Nephron (organoid): ENCODE measurements at regions not wholly inside any gene's neighbourhood (a gene's known extent, or its start where the extent isn't known, plus 50 kb on each side); places are given as distances from the start of the nearest gene placed in this dataset.

Source experiments
- H3K27ac Mint-ChIP-seq, 3 experiments: 2 replicates each; pipeline ENCODE4 v1.8.0; 2020; ENCODE audit warnings: mixed read lengths in 3 of 3, mild to moderate bottlenecking in 2 of 3, moderate library complexity in 1 of 3
- H3K27me3 Mint-ChIP-seq: 2 replicates; pipeline ENCODE4 v1.8.0; 2021; ENCODE audit warnings: low read depth, mild to moderate bottlenecking, moderate library complexity, mixed read lengths
- H3K36me3 Mint-ChIP-seq: 2 replicates; pipeline ENCODE4 v1.8.0; 2020; ENCODE audit warnings: low read depth, mixed read lengths
- H3K4me1 Mint-ChIP-seq: 2 replicates; pipeline ENCODE4 v1.8.0; 2020; ENCODE audit warnings: mixed read lengths
- H3K4me3 Mint-ChIP-seq, 3 experiments: 2 replicates each; pipeline ENCODE4 v1.8.0; 2020; ENCODE audit warnings: mild to moderate bottlenecking in 3 of 3, mixed read lengths in 3 of 3, moderate library complexity in 2 of 3
- H3K9me3 Mint-ChIP-seq: 2 replicates; pipeline ENCODE4 v1.8.0; 2020; ENCODE audit warnings: mixed read lengths
- TF ChIP-seq, protein P1 (sequence below), 3 experiments: fragments of 200-600 bp; sonication (generic); IDR thresholded peaks; one replicate each; pipeline ENCODE4 v1.5.0; 2021; ENCODE audit warnings: antibody characterized with exemption in 3 of 3; ENCODE audit not compliant: unreplicated experiment in 3 of 3

DNA sequence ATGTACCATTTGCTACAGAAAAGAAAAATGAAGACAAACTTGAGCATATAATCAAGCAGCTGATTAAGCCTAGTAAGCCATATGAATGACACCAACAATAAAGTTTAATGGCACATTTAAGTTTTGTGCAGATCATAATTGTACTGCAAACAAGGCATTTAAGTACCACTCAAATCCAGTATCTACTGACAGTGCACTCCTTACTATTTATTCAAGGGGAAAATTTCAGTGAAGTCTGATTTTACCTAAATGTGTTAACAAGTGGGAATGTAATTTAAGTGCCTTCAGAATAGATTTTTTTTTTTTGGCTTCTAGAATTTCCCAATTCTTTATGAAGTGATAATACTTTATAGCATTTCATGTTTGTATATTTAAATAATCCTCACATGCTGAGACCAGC lies 341.0 kb upstream of the POU5F2 start:
- Mint-ChIP-seq H3K9me3 (no peaks in the 10 kb centered on the region), H3K4me1 (no peaks in the 10 kb centered on the region), H3K4me3 (no peak overlapping the region), H3K27me3 (no peaks in the 10 kb centered on the region), H3K27ac (no peak overlapping the region), H3K36me3 (peaks cover 3% of the 10 kb centered on the region)
- TF ChIP-seq, protein P1, sequence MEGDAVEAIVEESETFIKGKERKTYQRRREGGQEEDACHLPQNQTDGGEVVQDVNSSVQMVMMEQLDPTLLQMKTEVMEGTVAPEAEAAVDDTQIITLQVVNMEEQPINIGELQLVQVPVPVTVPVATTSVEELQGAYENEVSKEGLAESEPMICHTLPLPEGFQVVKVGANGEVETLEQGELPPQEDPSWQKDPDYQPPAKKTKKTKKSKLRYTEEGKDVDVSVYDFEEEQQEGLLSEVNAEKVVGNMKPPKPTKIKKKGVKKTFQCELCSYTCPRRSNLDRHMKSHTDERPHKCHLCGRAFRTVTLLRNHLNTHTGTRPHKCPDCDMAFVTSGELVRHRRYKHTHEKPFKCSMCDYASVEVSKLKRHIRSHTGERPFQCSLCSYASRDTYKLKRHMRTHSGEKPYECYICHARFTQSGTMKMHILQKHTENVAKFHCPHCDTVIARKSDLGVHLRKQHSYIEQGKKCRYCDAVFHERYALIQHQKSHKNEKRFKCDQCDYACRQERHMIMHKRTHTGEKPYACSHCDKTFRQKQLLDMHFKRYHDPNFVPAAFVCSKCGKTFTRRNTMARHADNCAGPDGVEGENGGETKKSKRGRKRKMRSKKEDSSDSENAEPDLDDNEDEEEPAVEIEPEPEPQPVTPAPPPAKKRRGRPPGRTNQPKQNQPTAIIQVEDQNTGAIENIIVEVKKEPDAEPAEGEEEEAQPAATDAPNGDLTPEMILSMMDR (IDR thresholded peaks at IDR 0.05; ENCODE audit: unreplicated experiment in 3 of 3), result no peak

DNA sequence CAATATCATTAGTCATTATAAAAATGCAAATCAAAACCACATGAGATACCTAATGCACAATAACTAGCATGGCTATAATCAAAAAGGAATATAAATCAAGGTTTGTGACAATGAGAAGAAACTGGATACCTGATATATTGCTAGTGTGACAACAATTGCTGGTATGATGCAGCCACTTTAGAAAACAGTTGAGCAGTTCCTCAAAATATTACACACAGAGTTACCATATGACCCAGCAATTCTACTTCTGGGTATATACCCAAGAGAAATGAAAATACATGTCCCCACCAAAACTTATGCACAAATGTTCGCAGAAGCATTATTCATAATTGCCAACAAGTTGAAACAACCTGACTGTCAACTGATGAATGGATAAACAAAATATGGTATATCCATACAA lies 339.7 kb upstream of the POU5F2 start:
- Mint-ChIP-seq H3K27ac (no peak overlapping the region), H3K4me3 (no peak overlapping the region), H3K4me1 (no peaks in the 10 kb centered on the region), H3K27me3 (no peaks in the 10 kb centered on the region), H3K36me3 (peaks cover 3% of the 10 kb centered on the region), H3K9me3 (no peaks in the 10 kb centered on the region)
- TF ChIP-seq, protein P1 (IDR thresholded peaks at IDR 0.05; ENCODE audit: unreplicated experiment in 3 of 3), result no peak

DNA sequence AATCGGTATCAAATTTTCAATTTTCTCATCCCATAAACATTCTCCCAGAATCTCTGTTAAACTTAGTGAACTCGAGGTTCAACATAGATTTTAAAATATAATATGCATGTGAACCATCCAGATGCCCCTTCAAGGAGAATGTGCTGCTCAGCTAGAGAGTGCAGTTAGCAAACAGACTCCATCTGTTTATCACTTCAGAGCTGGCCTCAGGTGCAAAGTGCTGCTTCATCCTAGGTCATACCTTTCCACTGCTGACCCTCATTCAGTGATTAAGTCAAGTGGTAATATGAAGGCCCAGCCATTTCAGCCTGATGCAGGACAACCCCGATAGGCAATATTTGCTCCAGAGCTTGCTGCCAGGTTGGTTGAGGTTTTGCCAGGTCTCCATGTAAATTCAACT lies 339.0 kb upstream of the POU5F2 start:
- H3K36me3 Mint-ChIP-seq, result peaks cover 3% of the 10 kb centered on the region

DNA sequence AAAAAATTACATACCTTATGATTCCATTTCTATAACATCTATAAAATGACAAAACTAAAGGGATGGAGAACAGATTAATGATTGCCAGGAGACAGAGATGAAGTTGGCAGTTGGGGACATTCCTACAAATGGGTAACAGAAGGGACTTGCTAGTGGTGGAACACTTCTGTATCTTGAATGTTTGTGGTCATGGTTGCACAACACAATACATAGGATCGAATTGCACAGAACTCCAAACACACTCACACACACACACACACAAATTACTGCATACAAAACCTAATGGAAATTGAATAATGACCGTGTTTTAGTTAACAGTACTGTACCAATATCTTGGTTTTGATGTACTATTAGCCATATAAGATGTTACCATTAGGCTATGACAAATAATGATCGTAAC lies 330.7 kb upstream of the POU5F2 start:
- no peaks in the 10 kb centered on the region for H3K27me3 Mint-ChIP-seq
- no peaks in the 10 kb centered on the region for H3K4me1 Mint-ChIP-seq
- no peak overlapping the region for H3K4me3 Mint-ChIP-seq
- H3K36me3 Mint-ChIP-seq, result peaks cover 23% of the 10 kb centered on the region
- peaks cover 18% of the 10 kb centered on the region for H3K9me3 Mint-ChIP-seq
- TF ChIP-seq, protein P1 (IDR thresholded peaks at IDR 0.05; ENCODE audit: unreplicated experiment in 3 of 3), result no peak
- no peak overlapping the region for H3K27ac Mint-ChIP-seq

More for the DNA sequence above, 339.0 kb upstream of the POU5F2 start:
- no peaks in the 10 kb centered on the region for H3K4me1 Mint-ChIP-seq
- TF ChIP-seq, protein P1 (IDR thresholded peaks at IDR 0.05; ENCODE audit: unreplicated experiment in 3 of 3), result no peak
- no peaks in the 10 kb centered on the region for H3K27me3 Mint-ChIP-seq
- no peak overlapping the region for H3K27ac Mint-ChIP-seq
- H3K4me3 Mint-ChIP-seq, result no peak overlapping the region
- H3K9me3 Mint-ChIP-seq, result no peaks in the 10 kb centered on the region

DNA sequence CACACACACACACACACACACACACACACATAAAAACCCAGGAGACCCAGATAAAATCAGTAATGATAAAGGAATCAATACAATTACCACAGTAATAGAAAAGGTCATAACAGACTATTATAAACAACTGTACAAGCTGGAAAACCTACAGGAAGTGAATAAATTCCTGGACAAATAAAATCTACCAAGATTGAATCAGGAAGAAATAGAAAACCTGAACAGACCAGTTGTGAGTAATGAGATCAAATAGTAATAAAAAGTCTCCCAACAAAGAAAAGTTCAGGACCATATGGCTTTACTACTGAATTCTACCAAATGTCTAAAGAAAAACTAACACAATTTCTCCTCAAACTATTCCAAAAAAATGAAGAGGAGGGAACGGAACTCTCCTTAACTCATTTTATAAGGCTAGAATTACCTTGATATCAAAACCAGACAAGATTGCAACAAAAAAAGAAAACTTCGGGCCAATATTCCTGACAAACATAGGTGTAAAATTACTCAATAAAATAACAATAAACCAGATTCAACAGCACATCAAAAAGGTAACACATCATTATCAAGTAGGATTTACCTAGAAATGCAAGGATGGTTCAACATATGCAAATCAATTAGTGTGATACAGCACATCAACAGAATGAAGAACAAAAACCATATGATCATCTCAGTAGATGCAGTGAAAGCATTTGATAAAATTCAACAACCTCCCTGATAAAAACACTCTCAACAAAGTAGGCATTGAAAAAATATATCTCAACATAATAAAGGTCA lies 325.2 kb upstream of the POU5F2 start:
- peaks cover 58% of the 10 kb centered on the region for H3K9me3 Mint-ChIP-seq
- H3K36me3 Mint-ChIP-seq, result peaks cover 70% of the 10 kb centered on the region
- H3K27me3 Mint-ChIP-seq, result no peaks in the 10 kb centered on the region
- no peak overlapping the region for H3K27ac Mint-ChIP-seq
- TF ChIP-seq, protein P1 (IDR thresholded peaks at IDR 0.05; ENCODE audit: unreplicated experiment in 3 of 3), result no peak
- H3K4me1 Mint-ChIP-seq, result no peaks in the 10 kb centered on the region
- H3K4me3 Mint-ChIP-seq, result no peak overlapping the region

DNA sequence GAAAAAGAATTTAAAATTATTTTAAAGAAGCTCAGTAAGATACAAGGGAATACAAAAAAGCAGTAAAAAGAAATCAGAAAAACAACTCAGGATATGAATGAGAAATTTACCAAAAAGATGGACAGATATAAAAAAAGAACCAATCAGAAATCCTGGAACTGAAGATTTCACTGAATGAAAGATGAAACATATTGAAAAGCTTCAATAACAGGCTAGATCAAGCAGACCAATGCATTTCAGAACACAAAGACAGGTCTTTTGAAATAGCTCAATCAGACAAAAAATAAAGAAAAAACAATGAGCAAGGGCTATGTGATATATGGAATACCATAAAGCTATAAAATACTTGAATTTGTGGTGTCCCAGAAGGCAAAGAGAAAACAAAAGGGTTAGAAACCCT lies 322.6 kb upstream of the POU5F2 start:
- Mint-ChIP-seq H3K27me3 (no peaks in the 10 kb centered on the region), H3K9me3 (peaks cover 54% of the 10 kb centered on the region)

More for the DNA sequence above, 322.6 kb upstream of the POU5F2 start:
- TF ChIP-seq, protein P1 (IDR thresholded peaks at IDR 0.05; ENCODE audit: unreplicated experiment in 3 of 3), result no peak
- Mint-ChIP-seq H3K4me1 (no peaks in the 10 kb centered on the region), H3K27ac (no peak overlapping the region), H3K36me3 (peaks cover 66% of the 10 kb centered on the region), H3K4me3 (no peak overlapping the region)
